ENCODE measurements at regions not wholly inside any gene's neighbourhood (a gene's known extent, or its start where the extent isn't known, plus 50 kb on each side); places are given as distances from the start of the nearest gene placed in this dataset.

- TF ChIP-seq CTCF (IDR thresholded peaks at IDR 0.05) (no peak), POLR2A (IDR thresholded peaks at IDR 0.05) (no peak)
Observed at GRCh38 chr4:159027535-159027934, 75.3 kb upstream of the RAPGEF2 start.

Measured in body of pancreas (tissue), 4 donors.